Right renal pelvis (tissue), 4 donors: ENCODE measurements at regions not wholly inside any gene's neighbourhood (a gene's known extent, or its start where the extent isn't known, plus 50 kb on each side); places are given as distances from the start of the nearest gene placed in this dataset.

ENCODE experiments used
- DNase-seq, 4 donors: peaks; one replicate each; pipeline ENCODE4 v3.0.0-alpha.2; 2013; ENCODE audit warnings: low read depth in 4 of 4, low spot score in 3 of 4, missing footprints in 1 of 4

DNA sequence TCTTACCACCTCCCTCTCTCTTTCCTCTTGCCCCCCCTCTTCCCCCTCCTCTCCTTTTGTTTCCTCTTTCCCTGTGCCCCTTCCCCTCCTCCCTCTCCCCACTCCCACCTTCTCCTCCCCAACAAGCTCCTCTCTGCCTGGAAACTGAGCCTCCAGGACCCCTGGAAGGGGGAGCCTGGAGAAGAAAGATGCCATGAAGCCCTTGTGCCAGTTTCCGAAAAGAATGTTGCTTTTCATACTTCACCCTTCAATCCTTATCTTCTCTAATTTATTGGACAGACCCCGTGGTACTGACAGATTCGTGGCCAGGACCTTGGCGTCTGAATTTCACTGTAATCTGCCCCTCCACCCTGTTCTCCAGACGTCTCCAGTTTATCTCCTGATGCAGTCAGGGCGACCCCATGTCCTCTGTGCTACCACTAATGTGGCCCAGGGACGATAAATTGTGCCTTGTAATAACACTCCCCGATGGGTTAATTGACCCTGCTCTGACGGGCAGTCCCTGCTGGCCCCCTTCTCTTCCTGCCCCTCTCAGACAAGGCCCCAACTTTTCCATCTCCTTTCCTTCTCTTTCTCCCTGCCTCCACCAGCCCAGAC is 138.4 kb upstream of the GSE1 start:
- DNase-seq, result no peak

DNA sequence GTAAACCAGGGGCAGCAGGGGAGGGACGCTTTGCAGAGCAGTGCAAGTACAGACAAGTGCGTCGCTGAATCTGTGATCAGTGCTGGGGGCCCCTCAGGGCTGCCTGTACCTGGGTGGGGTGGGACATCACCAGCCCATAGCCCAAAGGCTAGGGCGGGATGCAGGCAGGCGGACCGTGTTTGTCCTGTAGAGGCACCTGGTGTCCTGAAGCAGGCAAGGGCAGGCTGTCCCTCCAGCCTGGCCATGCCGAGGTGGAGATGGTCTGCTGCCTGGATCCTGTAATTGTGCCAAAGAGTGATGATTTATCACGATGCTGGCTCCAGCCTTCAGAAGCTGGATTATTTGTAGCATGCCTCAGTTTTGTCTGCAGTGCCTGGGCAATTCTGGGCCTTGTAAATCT is 137.9 kb upstream of the GSE1 start:
- no peak for DNase-seq

DNA sequence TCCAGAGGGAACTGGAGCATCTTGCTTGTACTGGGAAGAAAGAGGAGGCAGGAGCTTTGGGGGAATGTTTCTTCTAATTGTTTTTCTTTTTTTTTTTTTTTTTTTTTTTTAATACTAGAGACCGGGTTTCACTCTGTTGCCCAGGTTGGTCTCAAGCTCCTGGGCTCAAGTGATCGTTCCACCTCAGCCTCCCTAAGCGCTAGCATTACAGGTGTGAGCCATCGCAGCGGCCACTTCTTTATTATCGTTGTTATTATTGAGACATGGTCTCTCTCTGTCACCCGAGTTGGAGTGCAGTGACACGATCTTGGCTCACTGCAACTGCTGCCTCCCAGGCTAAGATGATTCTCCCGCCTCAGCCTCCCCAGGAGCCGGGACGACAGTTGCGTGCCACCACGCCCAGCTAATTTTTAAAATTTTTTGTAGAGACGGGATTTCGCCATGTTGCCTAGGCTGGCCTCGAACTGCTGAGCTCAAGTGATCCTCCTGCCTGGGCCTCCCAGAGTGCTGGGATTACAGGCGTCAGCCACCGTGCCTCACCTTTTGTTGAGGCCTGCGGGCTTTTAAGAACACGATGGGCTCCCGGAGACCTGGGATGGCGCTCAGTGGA is 137.3 kb upstream of the GSE1 start:
- DNase-seq, result no peak

DNA sequence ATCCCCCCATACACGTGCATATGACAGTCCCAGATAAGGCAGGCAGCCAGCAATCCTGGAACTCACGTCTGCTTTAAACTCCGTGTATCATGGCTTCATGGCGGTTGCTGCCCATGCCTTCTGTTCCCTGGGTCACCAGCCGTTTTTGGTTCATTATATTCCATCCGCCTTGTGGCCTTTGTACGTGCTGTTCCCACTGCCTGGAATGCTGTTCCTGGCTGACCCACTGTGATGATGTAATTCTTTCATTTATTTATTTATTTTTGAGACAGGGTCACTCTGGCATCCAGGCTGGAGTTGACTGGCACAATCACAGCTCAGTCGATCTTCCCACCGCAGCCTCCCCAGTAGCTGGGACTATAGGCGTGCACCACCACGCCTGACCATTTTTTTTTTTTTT is 136.7 kb upstream of the GSE1 start:
- no peak for DNase-seq

DNA sequence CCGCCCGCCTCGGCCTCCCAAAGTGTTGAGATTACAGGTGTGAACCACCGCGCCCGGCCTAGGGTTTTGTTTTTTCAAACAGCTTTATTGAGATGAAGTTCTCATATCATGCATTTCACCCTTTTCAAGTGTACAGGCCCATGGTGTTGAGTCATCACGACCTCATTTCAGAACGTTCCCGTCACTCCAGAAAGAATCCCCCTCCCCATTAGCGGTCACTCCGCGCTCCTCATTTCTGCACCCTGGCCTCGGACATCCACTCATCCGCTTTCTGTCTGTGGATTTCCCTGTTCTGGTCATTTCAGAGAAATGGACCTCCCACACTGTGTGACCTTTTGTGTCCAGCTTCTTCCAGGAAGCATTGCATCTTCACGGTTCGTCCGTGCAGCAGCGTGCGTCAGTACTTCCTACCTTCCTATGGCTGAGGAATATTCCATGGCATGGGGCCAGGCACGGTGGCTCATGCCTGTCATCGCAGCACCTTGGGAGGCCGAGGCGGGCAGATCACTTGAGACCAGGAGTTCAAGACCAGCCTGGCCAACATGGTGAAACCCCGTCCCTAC is 135.2 kb upstream of the GSE1 start:
- DNase-seq, result no peak

DNA sequence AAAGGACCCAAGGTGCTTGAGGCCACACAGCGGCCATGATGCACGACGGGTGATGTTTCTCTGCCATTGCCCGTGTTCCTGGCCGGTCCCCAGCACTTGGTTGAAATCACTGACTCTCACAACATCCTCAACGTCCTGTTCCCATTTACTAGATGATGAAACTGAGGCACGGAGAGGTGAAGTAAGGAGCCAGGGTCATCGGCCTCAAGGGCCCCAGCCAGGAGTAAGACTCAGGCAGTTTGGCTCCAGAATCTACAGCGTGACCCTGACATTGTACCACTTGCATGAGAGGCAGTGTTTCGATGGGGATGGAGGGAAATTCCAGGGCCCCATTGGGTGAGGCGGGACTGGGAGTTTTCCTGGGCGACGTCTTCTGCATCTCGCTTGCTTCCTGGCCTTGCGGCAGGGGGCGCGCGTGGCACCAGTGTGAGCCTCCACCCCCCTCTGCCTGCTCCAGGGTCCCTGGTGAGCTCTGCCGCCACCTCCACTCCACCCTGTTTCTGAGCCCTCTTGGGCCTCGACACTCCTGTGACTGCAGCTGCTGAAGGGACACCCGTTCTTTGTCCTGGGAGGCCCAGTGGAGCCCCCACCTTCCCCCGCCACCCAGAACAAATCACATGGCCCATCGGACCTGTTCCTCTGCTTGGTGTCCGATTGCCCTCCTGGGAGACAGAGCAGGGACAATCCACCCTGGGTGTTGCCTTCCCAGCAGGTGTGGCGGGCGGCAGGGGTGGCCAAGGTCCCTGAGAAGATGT is 133.0 kb upstream of the GSE1 start:
- no peak for DNase-seq

DNA sequence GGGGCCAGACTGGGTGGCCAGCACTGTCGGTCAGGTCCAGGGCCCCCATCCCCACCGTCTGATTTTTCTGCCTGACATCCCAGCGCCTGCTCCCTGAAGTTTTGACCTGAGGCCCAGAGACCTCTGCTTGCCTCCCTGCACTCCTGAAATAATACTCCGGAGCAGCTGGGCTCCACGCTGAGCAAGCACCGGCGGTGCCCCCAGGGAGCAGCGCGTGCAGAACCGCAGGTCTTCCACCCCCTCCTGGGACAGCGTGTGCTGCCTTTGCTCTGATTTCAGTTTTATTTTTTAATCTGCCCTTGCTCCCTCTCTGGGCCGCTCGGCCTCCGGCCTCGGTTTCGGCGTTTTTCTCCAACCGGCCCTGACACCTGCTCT is 132.4 kb upstream of the GSE1 start:
- DNase-seq, result no peak

DNA sequence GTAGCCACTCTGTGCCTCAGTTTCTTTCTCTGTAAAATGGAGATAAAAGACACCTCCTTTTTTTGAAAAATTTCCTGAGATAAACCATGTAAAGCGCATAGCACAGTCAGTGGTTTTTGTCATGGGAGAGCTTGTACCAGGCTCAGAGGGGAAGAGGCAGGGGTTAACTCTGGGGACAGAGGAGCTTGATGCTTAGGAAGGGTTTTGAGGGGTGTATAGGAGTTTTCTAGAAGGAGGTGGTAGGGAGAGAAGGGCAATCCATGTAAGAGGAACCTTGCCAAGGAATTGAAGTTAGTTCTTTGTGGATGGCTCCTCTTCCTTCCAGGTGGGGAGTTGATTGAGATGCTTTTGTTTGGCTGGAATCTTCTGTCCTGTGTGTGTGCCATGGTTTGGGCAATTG is 131.9 kb upstream of the GSE1 start:
- no peak for DNase-seq

DNA sequence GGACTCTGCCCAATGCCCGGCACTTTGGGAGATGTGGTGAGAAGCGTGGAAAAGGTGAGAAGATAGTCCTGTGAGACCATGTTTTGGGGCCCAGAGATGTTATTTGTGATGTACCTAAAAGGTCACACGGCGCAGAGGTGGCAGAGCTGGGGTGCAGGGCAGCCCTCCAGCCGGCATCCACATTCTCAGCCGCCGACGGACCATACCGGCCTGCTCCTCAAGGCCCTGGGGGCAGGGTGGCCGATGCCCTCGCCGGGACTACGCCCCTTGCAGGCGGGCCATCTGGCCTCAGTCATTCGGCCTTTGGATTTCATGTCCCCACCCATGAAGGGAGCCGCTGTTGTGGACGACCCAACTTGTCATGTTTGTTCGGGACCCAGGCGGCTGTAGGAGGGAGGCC is 131.4 kb upstream of the GSE1 start:
- DNase-seq, result no peak

DNA sequence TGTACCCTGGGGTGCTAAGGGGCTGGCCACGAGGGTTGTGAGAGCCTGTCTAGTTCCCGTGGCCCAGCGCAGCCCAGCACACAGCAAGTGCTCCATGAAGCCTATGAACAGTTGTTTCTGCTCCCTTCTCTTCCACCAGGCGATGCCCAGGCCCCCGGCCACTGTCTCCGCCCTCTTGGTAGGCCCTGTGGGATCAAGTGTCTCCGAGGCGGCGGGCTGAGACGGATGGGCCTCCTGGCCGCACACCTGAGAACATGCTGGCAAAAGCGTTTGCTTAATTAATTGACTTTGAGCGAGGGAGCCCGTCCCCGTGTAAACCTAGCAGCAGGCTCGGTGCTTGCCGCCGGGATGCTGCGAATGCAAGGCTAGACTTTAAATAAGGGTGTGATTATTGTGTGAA is 129.7 kb upstream of the GSE1 start:
- no peak for DNase-seq

DNA sequence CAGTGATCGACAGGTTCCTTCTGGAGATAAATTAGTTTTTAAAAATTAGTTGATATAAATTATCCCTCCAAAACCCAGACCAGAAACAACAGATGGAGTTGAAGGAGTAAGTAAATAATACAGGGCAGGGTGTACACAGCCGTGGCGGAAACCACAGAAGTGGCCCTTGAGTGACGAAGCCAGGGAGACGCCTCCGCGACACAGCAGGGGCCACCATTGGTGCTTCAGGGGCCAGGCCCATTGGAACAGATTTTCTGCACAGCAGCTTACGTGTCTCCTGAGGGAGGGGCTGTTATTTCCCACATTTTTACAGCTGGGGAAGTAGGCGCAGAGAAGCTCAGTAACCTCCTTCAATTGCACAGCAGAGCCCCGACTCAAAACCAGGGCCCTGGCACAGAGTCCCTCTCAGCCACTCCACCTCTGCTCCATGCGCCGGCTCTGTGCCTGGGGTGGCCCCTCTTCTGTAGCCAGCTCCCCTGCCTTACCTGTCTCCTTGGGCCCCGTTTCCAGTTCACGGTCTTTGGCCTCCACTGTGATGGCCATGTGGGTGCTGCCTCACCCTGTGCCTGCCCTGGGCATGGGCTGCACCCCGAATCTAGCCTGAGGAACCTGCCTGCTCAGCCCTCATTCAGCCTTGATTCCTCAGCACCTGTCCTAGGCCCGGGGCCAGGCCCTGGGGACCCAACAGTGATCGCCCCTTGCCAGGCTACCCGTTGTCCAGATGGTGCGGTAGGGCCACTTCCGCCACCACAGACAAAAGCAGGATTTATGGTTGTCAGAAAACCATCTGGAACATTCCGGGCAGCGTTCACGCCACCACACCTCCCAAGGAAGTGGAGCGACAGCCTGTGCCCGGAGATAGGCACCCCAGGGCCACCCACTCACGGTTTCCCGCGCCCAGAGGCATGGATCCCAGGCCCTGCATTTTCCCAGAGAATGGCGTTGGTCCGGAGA is 128.5 kb upstream of the GSE1 start:
- no peak for DNase-seq

DNA sequence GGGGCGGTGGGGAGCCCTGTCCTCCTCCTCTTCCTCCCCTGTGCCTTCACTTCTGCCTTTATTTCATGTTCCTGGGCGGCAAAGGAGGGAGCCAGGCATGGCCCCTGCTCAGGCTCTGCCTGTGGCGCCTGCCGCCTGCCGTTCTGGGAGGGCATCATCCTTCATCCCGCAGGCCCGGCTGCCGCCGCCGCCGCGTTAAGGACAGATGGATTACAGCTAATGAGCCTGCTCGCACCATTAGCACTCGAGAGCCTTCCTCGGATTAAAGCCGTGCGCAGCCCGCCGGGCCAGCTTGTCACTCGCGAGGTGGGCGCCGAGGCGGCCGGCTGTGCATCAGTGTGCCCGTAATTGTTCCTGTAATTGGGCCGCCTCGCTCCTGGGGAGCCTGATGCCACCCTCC is 127.7 kb upstream of the GSE1 start:
- DNase-seq, result no peak

DNA sequence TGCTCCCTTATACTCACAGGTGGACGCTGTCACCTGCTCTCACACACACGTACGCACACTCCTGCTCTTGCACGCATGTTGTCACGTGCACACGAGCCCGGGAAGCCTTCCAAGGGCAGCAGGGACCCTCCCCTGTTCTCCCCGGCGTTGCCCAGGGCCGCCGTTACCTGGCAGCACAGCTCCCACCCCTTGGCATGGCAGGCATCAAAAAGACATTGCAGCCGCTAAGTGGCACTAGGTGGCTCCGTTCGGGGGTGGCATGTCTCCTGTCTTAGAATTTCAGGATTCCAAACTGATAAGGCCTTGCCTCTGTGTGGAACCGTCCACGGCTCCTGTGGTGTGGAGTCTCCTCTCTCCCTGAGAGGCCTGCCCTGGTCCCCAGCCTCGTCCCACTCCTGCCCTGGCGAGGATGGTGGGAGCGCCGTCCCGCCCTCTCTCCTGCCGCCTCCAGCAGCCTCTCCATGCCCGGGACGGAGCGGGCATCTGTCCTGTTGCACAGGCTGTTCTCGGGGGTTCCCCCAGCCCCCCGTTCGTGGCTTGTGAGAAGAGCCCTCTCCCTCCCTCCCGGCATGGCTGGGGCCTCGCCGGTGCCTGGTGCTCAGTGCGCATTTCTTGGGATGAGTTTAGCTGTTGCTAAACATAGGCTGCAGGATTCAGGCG is 126.7 kb upstream of the GSE1 start:
- no peak for DNase-seq

DNA sequence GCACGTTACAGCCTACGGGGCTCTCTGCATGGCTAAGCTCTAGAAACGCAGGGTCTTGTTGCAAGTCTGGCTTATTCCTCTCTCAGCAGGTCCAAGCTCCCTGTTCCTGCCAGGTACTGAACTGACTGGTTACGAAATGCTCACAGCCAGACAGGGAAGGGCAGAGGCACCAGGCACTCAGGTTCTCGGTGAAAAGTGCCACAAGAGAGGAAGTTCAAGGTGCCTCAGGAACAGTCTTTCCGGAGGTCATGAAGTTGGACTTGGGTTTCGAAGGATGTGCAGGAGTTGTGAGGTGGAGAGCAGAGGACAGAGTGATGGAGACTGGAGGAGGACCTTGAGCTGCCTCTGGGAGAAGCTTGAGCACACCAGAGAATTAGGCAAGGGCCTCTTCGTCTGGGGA is 124.7 kb upstream of the GSE1 start:
- DNase-seq, result no peak

DNA sequence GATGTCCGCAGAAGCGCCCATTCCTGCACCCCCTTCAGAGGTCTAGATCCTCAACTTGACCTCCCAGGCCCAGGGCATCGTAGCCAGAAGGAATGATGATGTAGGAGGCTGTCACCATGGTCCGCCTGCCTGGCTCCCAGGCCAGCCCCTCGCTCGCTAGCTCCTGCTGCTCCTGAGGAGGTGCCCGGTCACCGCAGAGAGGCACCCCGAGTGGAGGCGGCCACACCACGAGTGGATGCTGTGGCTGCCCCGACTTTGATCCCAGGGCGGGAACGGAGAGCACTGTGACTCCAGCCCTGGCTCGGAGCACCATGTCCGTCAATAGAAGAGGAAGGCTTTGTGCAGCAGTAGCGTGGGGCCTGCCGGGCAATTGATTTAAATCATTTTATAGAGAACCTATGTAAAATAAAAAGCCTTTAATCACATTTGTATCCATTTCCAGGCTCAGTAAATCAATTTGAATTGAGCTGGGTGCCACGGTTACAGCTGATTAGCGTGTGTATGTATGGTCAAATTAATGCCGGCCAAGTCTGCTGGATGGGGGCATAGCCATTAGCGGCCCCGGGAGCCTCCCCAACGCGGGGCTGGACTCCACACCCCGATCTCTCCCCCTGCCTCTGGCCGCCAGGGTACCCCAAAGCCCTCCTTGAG is 122.6 kb upstream of the GSE1 start:
- DNase-seq, result no peak

DNA sequence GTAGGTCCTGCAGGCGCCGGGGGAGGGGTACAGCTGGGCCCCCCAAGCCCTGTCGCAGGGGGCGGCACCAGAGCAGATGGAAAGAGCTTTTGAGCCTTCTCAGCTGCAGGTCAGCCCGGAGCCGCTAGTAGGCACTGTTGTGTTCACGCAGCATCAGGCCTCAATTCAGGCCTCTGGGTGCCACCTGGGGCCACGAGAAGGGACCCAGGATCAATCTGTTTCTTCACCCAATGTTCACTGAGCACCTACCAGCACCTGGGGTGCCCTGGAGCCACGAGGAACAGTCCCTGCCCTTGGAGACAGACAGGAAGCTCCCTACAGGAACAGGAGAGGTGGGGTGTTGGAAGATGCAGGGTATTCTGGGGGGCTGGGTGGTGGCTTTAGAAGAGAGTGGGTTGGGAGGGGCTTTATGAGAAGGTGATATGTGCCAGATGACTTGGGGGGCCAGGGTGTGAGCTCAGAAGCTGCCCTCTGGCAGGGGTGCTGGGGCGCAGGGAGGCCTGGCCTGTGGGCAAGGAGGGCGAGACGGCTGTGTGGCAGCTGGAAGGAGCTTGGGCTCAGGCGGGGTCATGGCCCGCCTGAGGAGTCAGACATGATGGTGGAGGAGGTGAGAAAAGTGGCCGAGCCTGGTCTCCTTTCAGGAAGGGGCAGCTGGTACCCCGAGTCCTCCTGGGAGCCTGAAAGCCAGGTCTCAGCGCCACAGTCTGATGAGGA is 121.9 kb upstream of the GSE1 start:
- DNase-seq, result no peak

DNA sequence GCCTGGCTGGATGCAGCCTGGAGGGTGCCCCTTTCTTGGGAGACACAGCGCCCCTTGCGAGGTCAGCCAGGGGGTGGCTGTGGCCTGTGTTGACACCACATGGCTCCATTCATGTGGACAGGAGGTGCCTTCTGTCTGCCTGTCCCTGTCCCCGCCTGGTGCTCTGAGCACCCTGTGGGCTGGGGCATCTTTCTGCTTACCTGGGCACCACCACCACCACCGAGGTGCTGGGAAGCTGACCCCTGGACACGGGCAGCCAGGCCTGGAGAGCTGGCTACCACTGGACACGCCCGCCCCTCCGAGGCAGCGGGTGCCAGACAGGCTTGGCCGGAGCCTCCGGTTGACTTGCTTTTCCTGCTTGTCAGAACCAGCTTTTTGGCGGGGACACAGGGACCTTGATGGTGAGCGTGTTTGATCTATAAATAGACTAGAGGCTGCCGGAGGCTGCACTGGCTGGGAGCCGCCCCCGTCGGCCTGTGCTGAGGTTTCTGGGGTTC is 121.3 kb upstream of the GSE1 start:
- DNase-seq, result no peak

DNA sequence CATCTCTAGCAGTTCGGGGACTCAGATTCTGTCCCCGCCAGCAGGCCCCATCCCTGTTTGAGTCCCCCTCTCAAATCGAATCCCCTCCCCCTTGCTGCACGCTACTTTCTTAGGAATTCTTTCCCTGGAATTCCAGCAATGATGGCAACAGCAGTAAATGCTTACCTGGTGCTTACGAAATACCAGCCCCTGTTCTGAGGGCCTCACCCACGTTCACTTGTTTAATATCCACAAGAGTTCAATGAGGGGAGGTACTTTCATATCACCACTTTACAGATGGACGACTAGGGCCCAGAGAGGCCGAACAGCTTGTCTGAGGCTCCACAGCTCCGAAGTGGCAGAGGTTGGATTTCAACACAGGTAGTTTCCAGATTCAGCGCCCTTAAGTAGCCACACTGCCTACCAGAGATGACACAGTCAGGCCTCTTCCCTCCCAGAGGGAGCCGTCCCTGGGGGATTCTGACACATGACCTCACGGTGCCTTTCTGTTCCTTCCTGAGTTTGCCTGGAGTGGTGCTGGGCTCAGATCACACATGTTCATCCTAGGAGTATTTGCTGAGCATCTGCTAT is 120.7 kb upstream of the GSE1 start:
- no peak for DNase-seq

DNA sequence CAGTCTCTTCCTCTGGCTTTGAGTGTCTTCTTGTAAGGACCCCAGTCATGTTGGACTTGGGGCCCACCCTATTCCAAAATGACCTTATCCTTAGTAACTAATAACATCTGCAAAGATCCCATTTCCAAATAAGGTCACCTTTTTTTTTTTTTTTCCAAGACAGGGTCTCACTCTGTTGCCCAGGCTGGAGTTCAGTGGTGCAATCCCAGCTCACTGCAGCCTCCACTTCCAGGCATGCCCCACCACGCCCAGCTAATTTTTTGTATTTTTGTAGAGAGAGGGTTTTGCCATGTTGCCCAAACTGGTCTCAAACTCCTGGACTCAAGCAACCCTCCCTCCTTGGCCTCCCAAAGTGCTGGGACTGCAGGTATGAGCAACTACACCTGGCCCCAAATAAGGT is 118.8 kb upstream of the GSE1 start:
- DNase-seq, result no peak
